ENCODE measurements at regions not wholly inside any gene's neighbourhood (a gene's known extent, or its start where the extent isn't known, plus 50 kb on each side); places are given as distances from the start of the nearest gene placed in this dataset.
A peak's percentile ranks its signal among the peaks of the same experiment; 100 is the strongest.

DNA sequence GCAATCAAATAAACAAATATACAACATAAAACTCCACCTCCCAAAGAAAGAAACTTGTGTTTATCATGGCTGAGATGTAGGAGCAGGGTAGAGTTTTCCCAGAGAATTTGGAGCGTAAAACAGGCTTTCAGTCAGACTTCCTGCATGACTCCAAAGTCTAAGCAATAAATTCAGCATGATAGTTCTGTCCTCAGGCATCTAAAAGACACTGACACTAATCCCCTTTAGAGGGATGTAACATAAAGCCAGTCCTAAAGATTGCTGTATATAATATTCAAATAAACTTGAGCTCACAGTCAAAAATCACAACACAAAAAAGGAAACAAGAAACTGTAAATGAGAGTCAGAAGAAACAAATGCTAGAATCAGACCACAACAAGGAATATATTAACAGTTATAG is 234.4 kb downstream of the CENPW start:
- Histone ChIP-seq H3K27me3 (ENCODE audit: control insufficient read depth, insufficient read depth, low read length) (no peaks in the 10 kb centered on the region), H3K4me3 (ENCODE audit: low read depth, low read length) (no peak overlapping the region), H3K36me3 (ENCODE audit: control insufficient read depth, insufficient read depth, low read length) (no peaks in the 10 kb centered on the region), H3K4me1 (ENCODE audit: control insufficient read depth, insufficient read depth, low read length) (no peaks in the 10 kb centered on the region), H3K27ac (ENCODE audit: low read depth, low read length) (no peak overlapping the region), H3K9me3 (ENCODE audit: control insufficient read depth, insufficient read depth, low read length) (no peaks in the 10 kb centered on the region)
- no CpG with 5 or more reads among the region's 1 CpG for WGBS (ENCODE audit: insufficient coverage)
- DNase-seq (ENCODE audit: low read depth in 4 of 6, low spot score in 6 of 6): no peak

DNA sequence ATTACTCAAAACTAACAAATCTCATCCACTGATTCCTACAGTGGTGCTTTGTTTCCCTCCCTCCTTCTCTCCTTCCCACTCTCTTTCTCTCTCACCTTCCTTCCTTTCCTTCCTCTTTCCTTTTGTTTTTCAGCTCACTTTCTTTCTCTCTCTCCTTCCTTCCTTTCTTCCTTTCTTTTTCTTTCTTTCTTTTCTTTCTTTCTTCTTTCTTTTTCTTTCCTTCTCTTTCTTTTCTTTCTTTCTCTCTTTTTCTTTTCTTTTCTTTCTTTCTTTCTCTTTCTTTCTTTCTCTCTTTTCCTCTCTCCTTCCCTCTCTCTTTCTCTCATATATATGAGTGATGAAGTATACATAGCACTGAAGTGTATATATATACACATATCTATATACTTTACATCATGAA is 241.4 kb downstream of the CENPW start:
- Histone ChIP-seq H3K4me1 (ENCODE audit: control insufficient read depth, insufficient read depth, low read length) (no peaks in the 10 kb centered on the region), H3K27ac (ENCODE audit: low read depth, low read length) (no peak overlapping the region), H3K27me3 (ENCODE audit: control insufficient read depth, insufficient read depth, low read length) (no peaks in the 10 kb centered on the region), H3K36me3 (ENCODE audit: control insufficient read depth, insufficient read depth, low read length) (no peaks in the 10 kb centered on the region), H3K9me3 (ENCODE audit: control insufficient read depth, insufficient read depth, low read length) (no peaks in the 10 kb centered on the region), H3K4me3 (ENCODE audit: low read depth, low read length) (no peak overlapping the region)
- DNase-seq (ENCODE audit: low read depth in 4 of 6, low spot score in 6 of 6): no peak

GRCh38 chr6:126600258-126600916 is 260.5 kb downstream of the CENPW start:
- Histone ChIP-seq H3K36me3 (ENCODE audit: control insufficient read depth, insufficient read depth, low read length) (no peaks in the 10 kb centered on the region), H3K27me3 (ENCODE audit: control insufficient read depth, insufficient read depth, low read length) (no peaks in the 10 kb centered on the region), H3K4me1 (ENCODE audit: control insufficient read depth, insufficient read depth, low read length) (no peaks in the 10 kb centered on the region), H3K4me3 (ENCODE audit: low read depth, low read length) (no peak overlapping the region), H3K27ac (ENCODE audit: low read depth, low read length) (no peak overlapping the region), H3K9me3 (ENCODE audit: control insufficient read depth, insufficient read depth, low read length) (no peaks in the 10 kb centered on the region)
- WGBS (ENCODE audit: insufficient coverage): no CpG with 5 or more reads among the region's 1 CpG
- no peak for DNase-seq (ENCODE audit: low read depth in 4 of 6, low spot score in 6 of 6)

GRCh38 chr6:126603410-126603809 is 263.5 kb downstream of the CENPW start:
- H3K4me1 ChIP-seq (ENCODE audit: control insufficient read depth, insufficient read depth, low read length): no peaks in the 10 kb centered on the region
- DNase-seq (ENCODE audit: low read depth in 4 of 6, low spot score in 6 of 6): no peak
- H3K9me3 ChIP-seq (ENCODE audit: control insufficient read depth, insufficient read depth, low read length): no peaks in the 10 kb centered on the region
- H3K27ac ChIP-seq (ENCODE audit: low read depth, low read length): no peak overlapping the region
- H3K4me3 ChIP-seq (ENCODE audit: low read depth, low read length): no peak overlapping the region
- H3K36me3 ChIP-seq (ENCODE audit: control insufficient read depth, insufficient read depth, low read length): no peaks in the 10 kb centered on the region
- no peaks in the 10 kb centered on the region for H3K27me3 ChIP-seq (ENCODE audit: control insufficient read depth, insufficient read depth, low read length)
- WGBS (ENCODE audit: insufficient coverage): 98% methylated on average over 4 of the region's 4 CpGs

- Histone ChIP-seq H3K27me3 (ENCODE audit: control insufficient read depth, insufficient read depth, low read length) (no peaks in the 10 kb centered on the region), H3K4me1 (ENCODE audit: control insufficient read depth, insufficient read depth, low read length) (no peaks in the 10 kb centered on the region), H3K4me3 (ENCODE audit: low read depth, low read length) (no peak overlapping the region), H3K36me3 (ENCODE audit: control insufficient read depth, insufficient read depth, low read length) (no peaks in the 10 kb centered on the region), H3K9me3 (ENCODE audit: control insufficient read depth, insufficient read depth, low read length) (no peaks in the 10 kb centered on the region), H3K27ac (ENCODE audit: low read depth, low read length) (no peak overlapping the region)
- DNase-seq (ENCODE audit: low read depth in 4 of 6, low spot score in 6 of 6): no peak
Observed at GRCh38 chr6:126605089-126605488, 265.2 kb downstream of the CENPW start.

DNA sequence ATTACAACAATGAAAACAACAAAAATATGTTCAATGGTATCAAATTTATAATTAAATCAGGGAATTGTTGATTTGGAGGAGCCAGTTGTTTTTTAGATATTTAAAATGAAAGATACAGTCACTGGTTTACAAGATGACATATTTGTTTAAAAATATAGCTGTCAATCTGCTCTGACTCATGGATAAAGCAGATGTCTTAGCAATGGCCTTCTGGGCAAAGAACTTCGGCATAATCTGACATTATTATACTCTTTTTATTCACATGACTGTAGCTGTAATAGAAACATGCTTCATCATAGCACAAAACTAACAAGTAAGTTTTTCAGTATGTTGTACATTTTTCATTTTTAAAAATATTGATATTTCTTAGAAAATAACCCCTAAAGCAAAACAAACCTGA is 267.4 kb downstream of the CENPW start:
- Histone ChIP-seq H3K36me3 (ENCODE audit: control insufficient read depth, insufficient read depth, low read length) (no peaks in the 10 kb centered on the region), H3K4me1 (ENCODE audit: control insufficient read depth, insufficient read depth, low read length) (no peaks in the 10 kb centered on the region), H3K9me3 (ENCODE audit: control insufficient read depth, insufficient read depth, low read length) (no peaks in the 10 kb centered on the region), H3K27ac (ENCODE audit: low read depth, low read length) (no peak overlapping the region), H3K4me3 (ENCODE audit: low read depth, low read length) (no peak overlapping the region), H3K27me3 (ENCODE audit: control insufficient read depth, insufficient read depth, low read length) (no peaks in the 10 kb centered on the region)
- WGBS (ENCODE audit: insufficient coverage): no CpG with 5 or more reads among the region's 1 CpG
- peak in 1 of 6 donors; percentile 21 for DNase-seq (ENCODE audit: low read depth in 4 of 6, low spot score in 6 of 6)

DNA sequence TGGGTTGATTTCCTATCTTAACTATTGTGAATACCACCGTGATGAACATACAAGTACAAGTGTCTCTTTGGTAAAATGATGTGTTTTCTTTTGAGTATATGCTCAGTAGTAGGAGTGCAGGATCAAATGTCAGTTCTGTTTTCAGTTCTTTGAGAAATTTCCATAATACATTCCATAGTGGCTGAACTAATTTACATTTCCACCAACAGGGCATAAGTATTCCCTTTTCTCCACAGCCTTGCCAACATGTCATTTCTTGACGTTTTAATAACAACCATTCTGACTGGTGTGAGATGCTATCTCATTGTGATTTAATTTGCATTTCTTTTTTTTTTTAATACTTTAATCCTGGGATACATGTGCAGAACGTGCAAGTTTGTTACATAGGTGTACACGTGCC is 268.8 kb downstream of the CENPW start:
- Histone ChIP-seq H3K9me3 (ENCODE audit: control insufficient read depth, insufficient read depth, low read length) (no peaks in the 10 kb centered on the region), H3K27me3 (ENCODE audit: control insufficient read depth, insufficient read depth, low read length) (no peaks in the 10 kb centered on the region), H3K4me3 (ENCODE audit: low read depth, low read length) (no peak overlapping the region), H3K36me3 (ENCODE audit: control insufficient read depth, insufficient read depth, low read length) (no peaks in the 10 kb centered on the region), H3K27ac (ENCODE audit: low read depth, low read length) (no peak overlapping the region), H3K4me1 (ENCODE audit: control insufficient read depth, insufficient read depth, low read length) (no peaks in the 10 kb centered on the region)
- no peak for DNase-seq (ENCODE audit: low read depth in 4 of 6, low spot score in 6 of 6)
- WGBS (ENCODE audit: insufficient coverage): 100% methylated on average over 1 of the region's 4 CpGs

DNA sequence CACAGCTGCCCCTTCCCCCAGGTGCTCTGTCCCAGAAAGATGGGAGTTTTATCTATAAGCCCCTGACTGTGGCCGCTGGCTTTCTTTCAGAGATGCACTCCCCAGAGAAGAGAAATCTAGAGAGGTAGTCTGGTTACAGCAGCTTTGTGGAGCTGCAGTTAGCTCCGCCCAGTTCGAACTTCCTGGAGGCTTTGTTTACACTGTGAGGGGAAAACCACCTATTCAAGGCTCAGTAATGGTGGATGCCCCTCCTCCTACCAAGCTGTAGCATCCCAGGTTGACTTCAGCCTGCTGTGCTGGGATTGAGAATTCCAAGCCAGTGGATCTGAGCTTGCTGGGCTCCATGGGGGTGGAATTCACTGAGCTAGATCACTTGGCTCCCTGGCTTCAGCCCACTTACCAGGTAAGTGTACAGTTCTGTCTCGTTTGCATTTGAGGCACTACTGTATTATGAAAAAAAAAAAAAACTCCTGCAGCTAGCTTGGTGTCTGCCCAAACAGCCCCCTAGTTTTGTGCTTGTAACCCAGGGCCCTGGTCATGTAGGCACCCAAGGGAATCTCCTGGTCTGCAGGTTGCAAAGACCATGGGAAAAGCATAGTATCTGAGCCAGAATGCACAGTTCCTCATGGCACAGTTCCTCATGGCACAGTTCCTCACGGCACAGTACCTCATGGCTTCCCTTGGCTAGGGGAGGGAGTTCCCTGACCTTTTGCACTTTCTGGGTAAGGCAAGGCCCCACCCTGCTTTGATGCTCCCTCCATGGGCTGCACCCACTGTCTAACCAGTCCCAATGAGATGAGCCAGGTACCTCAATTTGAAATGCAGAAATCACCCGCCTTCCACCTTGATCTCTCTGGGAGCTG is 275.0 kb downstream of the CENPW start:
- Histone ChIP-seq H3K27me3 (ENCODE audit: control insufficient read depth, insufficient read depth, low read length) (no peaks in the 10 kb centered on the region), H3K4me1 (ENCODE audit: control insufficient read depth, insufficient read depth, low read length) (no peaks in the 10 kb centered on the region), H3K4me3 (ENCODE audit: low read depth, low read length) (no peak overlapping the region), H3K27ac (ENCODE audit: low read depth, low read length) (no peak overlapping the region), H3K9me3 (ENCODE audit: control insufficient read depth, insufficient read depth, low read length) (no peaks in the 10 kb centered on the region), H3K36me3 (ENCODE audit: control insufficient read depth, insufficient read depth, low read length) (no peaks in the 10 kb centered on the region)
- DNase-seq (ENCODE audit: low read depth in 4 of 6, low spot score in 6 of 6): no peak
- WGBS (ENCODE audit: insufficient coverage): 91% methylated on average over 4 of the region's 6 CpGs

- DNase-seq (ENCODE audit: low read depth in 4 of 6, low spot score in 6 of 6): peak in 1 of 6 donors; percentile 28
- H3K4me1 ChIP-seq (ENCODE audit: control insufficient read depth, insufficient read depth, low read length): no peaks in the 10 kb centered on the region
- no peaks in the 10 kb centered on the region for H3K9me3 ChIP-seq (ENCODE audit: control insufficient read depth, insufficient read depth, low read length)
- WGBS (ENCODE audit: insufficient coverage): no CpG with 5 or more reads among the region's 2 CpGs
- no peaks in the 10 kb centered on the region for H3K36me3 ChIP-seq (ENCODE audit: control insufficient read depth, insufficient read depth, low read length)
- H3K4me3 ChIP-seq (ENCODE audit: low read depth, low read length): no peak overlapping the region
- H3K27me3 ChIP-seq (ENCODE audit: control insufficient read depth, insufficient read depth, low read length): no peaks in the 10 kb centered on the region
- H3K27ac ChIP-seq (ENCODE audit: low read depth, low read length): no peak overlapping the region
Observed at GRCh38 chr6:126616866-126617265, 277.0 kb downstream of the CENPW start.
